ENCODE measurements at regions not wholly inside any gene's neighbourhood (a gene's known extent, or its start where the extent isn't known, plus 50 kb on each side); places are given as distances from the start of the nearest gene placed in this dataset.

- no peak for DNase-seq
Measured at GRCh38 chr17:57174591-57174990, 81.7 kb upstream of the MSI2 start.

- no peak for DNase-seq
Measured at GRCh38 chr17:57178839-57179238, 77.5 kb upstream of the MSI2 start.

- no peak for DNase-seq
Measured at GRCh38 chr17:57182621-57183020, 73.7 kb upstream of the MSI2 start.

DNA sequence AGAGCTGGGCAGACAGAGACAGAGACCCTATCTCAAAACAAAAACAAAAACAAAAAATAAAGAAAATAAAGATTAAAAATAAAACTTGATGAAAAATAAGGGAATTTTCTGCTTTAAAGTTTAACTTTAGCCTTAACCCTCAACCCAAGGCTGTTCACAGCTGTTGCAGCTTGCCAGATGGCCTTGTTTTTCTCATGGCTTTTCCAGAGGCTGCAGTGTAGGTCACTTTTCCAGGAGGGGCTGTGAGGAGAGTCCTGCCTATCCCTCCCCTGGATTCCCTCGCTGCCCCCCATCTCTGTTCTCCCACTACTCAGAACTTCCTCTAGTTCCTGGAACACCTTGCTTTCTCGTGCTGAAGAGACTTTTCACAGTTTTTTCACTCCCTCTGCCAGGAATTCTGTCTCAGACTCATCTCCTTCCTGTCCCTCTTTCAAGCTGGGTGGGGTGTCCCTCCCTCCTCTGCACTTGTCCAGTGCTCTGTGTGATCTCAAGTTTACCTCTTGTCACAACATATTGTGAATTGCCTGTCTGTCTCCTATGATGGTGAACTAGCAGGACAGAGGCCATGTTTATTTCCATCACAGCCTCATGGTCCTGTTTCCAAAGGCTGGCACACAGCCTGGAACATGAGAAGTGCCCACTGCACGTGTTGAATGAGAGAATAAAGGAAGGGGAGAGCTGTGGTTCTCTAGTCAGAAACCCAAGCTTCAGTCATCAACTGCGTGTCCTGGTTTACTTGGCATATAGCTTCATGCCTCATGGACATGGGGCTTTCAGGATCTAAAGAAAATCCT lies 69.9 kb upstream of the MSI2 start:
- DNase-seq, result no peak

DNA sequence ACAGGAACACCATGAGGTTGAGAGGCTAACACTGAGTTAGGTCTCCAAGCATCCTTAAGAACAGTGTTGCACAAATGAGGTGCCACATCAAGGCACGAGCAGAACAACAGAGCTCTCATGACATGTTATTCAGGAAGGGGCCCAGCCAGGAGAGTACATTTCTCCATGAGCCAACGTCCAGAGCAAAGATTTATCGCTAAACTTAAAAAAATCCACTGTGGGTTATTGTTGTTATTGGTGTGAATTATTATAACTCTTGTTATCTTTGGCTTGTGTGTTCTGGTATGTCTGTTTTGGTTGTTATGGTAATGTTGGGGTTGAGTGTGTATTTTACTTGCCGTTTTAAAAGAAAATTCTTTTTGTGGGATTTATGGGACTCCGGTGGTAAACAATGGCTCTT lies 68.9 kb upstream of the MSI2 start:
- DNase-seq, result no peak

GRCh38 chr17:57195785-57196460 lies 60.4 kb upstream of the MSI2 start:
- DNase-seq, result peak; percentile 43 to 59

GRCh38 chr17:57197466-57198071 lies 58.8 kb upstream of the MSI2 start:
- DNase-seq, result peak; percentile 57 to 60

- no peak for DNase-seq
Measured at GRCh38 chr17:57201481-57201880, 54.8 kb upstream of the MSI2 start.

DNA sequence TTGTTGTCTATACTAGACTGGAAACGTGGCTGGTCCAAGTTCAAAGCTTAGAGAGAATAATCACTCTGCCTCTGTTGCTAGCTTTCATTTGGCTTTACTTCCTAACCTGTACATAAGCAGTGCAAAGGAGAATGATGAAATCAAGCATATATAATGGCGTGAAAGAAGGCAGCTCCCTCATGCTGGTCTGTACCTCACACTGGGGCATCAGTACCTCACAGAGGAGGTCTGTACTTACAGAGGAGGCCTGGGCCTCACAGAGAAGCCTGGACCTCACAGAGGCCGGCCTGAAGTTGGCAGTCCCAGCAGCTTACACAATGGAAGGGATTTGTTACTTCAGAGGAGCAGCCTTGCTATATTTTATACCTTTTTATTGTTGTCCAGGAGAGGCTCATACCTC lies 53.3 kb upstream of the MSI2 start:
- DNase-seq, result no peak

Measured in inflammatory macrophage (primary cell).